K562 (cell line): ENCODE measurements at regions not wholly inside any gene's neighbourhood (a gene's known extent, or its start where the extent isn't known, plus 50 kb on each side); places are given as distances from the start of the nearest gene placed in this dataset.

Experiments used
- ATAC-seq: fragments of 200-7000 bp; cut with Tn5 transposase; 3 replicates; pipeline ENCODE4 v1.9.1; 2020; ENCODE audit warnings: moderate library complexity
- BruUV-seq: library from RNA; stranded (reverse); fragments of 400-500 nt; replicated peaks from 2 replicates; lab custom pipeline; 2021; lab: Mats Ljungman, UMichigan
- CTCF ChIA-PET: fragments of 300-600 bp; formaldehyde crosslinking; extraction: SDS; loops from one replicate; lab custom pipeline; 2021; ENCODE audit warnings: low intra/inter-chr PET ratio; lab: Yijun Ruan, JAX
- POLR2A ChIA-PET: fragments of 300-600, 350-650 bp; sonication (Branson Sonifier 250); formaldehyde crosslinking; extraction: SDS; loops from one replicate; lab custom pipeline; 2021; ENCODE audit warnings: antibody characterized with exemption, inconsistent platforms; lab: Yijun Ruan, JAX
- DNase-seq, 4 experiments: peaks; one replicate each; pipeline versions ENCODE4 v3.0.0 to v3.0.0-alpha.2; 2011 to 2018; ENCODE audit warnings: low spot score in 3 of 4, mixed read lengths in 3 of 4; ENCODE audit errors: extremely low read depth in 1 of 4
- FAIRE-seq: peaks from 2 replicates; lab custom pipeline; 2011; peaks lifted over from hg19 to GRCh38; lab: Jason Lieb, UNC
- H2AFZ ChIP-seq: 2 replicates; pipeline ENCODE4 v1.6.0; 2011; ENCODE audit warnings: low read depth, low read length, control low read depth, inconsistent platforms
- H3K27ac ChIP-seq: fragments of 200-600 bp; 3 replicates; pipeline ENCODE4 v1.8.0; 2011; ENCODE audit warnings: low read depth, mild to moderate bottlenecking, control low read depth, inconsistent platforms, low read length, moderate library complexity, mixed read lengths; ENCODE audit errors: extremely low read depth
- H3K27me3 ChIP-seq, 2 experiments: fragments of 300-600 bp in 1 of 2; 2 replicates in 1 of 2; 3 replicates in 1 of 2; pipeline versions ENCODE4 v1.6.0 to v1.8.0; 2011; ENCODE audit warnings: inconsistent platforms in 2 of 2, low read length in 2 of 2, mild to moderate bottlenecking in 1 of 2, mixed read lengths in 1 of 2, moderate library complexity in 1 of 2; ENCODE audit not compliant: control insufficient read depth in 2 of 2, insufficient read depth in 2 of 2
- H3K36me3 ChIP-seq: fragments of 300-600 bp; 3 replicates; pipeline ENCODE4 v1.8.0; 2011; ENCODE audit warnings: mild to moderate bottlenecking, low read length, inconsistent platforms; ENCODE audit not compliant: control insufficient read depth, insufficient read depth
- H3K4me1 ChIP-seq, 2 experiments: fragments of 200-600 bp in 1 of 2; replicated peaks in 1 of 2; 2 replicates in 1 of 2; 3 replicates in 1 of 2; pipeline versions ENCODE4 v1.5.1 to v1.8.0; 2011; ENCODE audit warnings: inconsistent platforms in 2 of 2, low read length in 2 of 2, mild to moderate bottlenecking in 1 of 2, mixed read lengths in 1 of 2, moderate library complexity in 1 of 2; ENCODE audit not compliant: control insufficient read depth in 2 of 2, insufficient read depth in 2 of 2
- H3K4me2 ChIP-seq: 2 replicates; pipeline ENCODE4 v1.6.1; 2011; ENCODE audit warnings: low read length, control low read depth, inconsistent platforms, mixed read lengths; ENCODE audit not compliant: insufficient read depth
- H3K4me3 ChIP-seq: fragments of 200-600 bp; sonication (generic), shearing (Covaris generic); 2 replicates; pipeline ENCODE4 v1.5.1; 2016; ENCODE audit warnings: control low read depth, inconsistent platforms
- H3K79me2 ChIP-seq: fragments of 200-600 bp; 3 replicates; pipeline ENCODE4 v1.8.0; 2011; ENCODE audit warnings: low read length, inconsistent platforms; ENCODE audit not compliant: control insufficient read depth, insufficient read depth
- H3K9ac ChIP-seq, 2 experiments: 2 replicates each; pipeline versions ENCODE4 v1.6.0 to v1.6.1; 2011; ENCODE audit warnings: low read depth in 2 of 2, low read length in 2 of 2, control low read depth in 1 of 2, inconsistent platforms in 1 of 2, mild to moderate bottlenecking in 1 of 2, mixed read lengths in 1 of 2; ENCODE audit not compliant: insufficient read depth in 1 of 2
- H3K9me1 ChIP-seq: one replicate; pipeline ENCODE4 v1.6.0; 2011; ENCODE audit warnings: inconsistent platforms, mild to moderate bottlenecking, low read length, moderate library complexity; ENCODE audit not compliant: control insufficient read depth, insufficient read depth
- H3K9me3 ChIP-seq: replicated peaks from 2 replicates; pipeline ENCODE4 v1.5.1; 2011; ENCODE audit warnings: low read depth, low read length, inconsistent platforms; ENCODE audit not compliant: control insufficient read depth, insufficient read depth
- H4K20me1 ChIP-seq: replicated peaks from 2 replicates; pipeline ENCODE4 v1.6.1; 2011; ENCODE audit warnings: low read length, inconsistent platforms, mixed read lengths; ENCODE audit not compliant: control insufficient read depth, insufficient read depth
- ATF2 ChIP-seq: sonication (generic); formaldehyde crosslinking; IDR thresholded peaks from 2 replicates; pipeline ENCODE4 v1.8.1; 2022; ENCODE audit warnings: missing genetic modification reagents
- ATF7 ChIP-seq: fragments of 450-650 bp; IDR thresholded peaks from 2 replicates; pipeline ENCODE4 v1.7.1; 2014; ENCODE audit warnings: mild to moderate bottlenecking, moderate library complexity
- HNRNPUL1 ChIP-seq: fragments of 200-400 bp; formaldehyde crosslinking; IDR thresholded peaks from 2 replicates; pipeline ENCODE4 v1.6.1; 2017; ENCODE audit warnings: low read length
- KDM2B ChIP-seq: fragments of 250-450 bp; sonication (Bioruptor Pico); IDR thresholded peaks from 2 replicates; pipeline ENCODE4 v1.8.0; 2021; ENCODE audit warnings: mild to moderate bottlenecking, moderate library complexity
- MCM2 ChIP-seq: fragments of 450-650 bp; IDR thresholded peaks from 2 replicates; pipeline ENCODE4 v1.6.1; 2017; ENCODE audit warnings: low read depth, mild to moderate bottlenecking
- RBM14 ChIP-seq: fragments of 200-400 bp; formaldehyde crosslinking; IDR thresholded peaks from 2 replicates; pipeline ENCODE4 v1.6.1; 2018; ENCODE audit warnings: low read depth, mild to moderate bottlenecking, low read length, moderate library complexity, borderline replicate concordance; ENCODE audit not compliant: insufficient read depth
- SAP30 ChIP-seq: fragments of 200-600 bp; sonication (generic); IDR thresholded peaks from 2 replicates; pipeline ENCODE4 v1.6.1; 2012; ENCODE audit warnings: borderline replicate concordance, low read depth, mild to moderate bottlenecking, moderate library complexity, low read length, control low read depth, inconsistent platforms; ENCODE audit not compliant: insufficient read depth, poor library complexity, severe bottlenecking
- SMAD2 ChIP-seq: fragments of 150-350 bp; IDR thresholded peaks from 2 replicates; pipeline ENCODE4 v1.6.1; 2014; ENCODE audit warnings: low read depth, mild to moderate bottlenecking, low read length
- SMARCA4 ChIP-seq: fragments of 450-650 bp; IDR thresholded peaks from 2 replicates; pipeline ENCODE4 v1.6.1; 2016
- SMARCC2 ChIP-seq: fragments of 450-650 bp; IDR thresholded peaks from 2 replicates; pipeline ENCODE4 v1.6.1; 2017; ENCODE audit warnings: antibody characterized with exemption, moderate library complexity, mild to moderate bottlenecking, low read depth
- SP2 ChIP-seq: IDR thresholded peaks from 2 replicates; pipeline ENCODE4 v1.6.1; 2011; ENCODE audit warnings: mild to moderate bottlenecking, low read depth, low read length, moderate library complexity; ENCODE audit not compliant: poor library complexity, severe bottlenecking; ENCODE audit errors: extremely low read depth
- TBP ChIP-seq: optimal IDR thresholded peaks from 2 replicates; pipeline ENCODE3; 2011; ENCODE audit warnings: low read depth, low read length, improper control_type of control experiment
- TGIF2 ChIP-seq: sonication (generic); formaldehyde crosslinking; IDR thresholded peaks from 2 replicates; pipeline ENCODE4 v1.8.1; 2022; ENCODE audit warnings: mild to moderate bottlenecking, missing genetic modification reagents, moderate library complexity
- ZBTB8A ChIP-seq: fragments of 450-650 bp; IDR thresholded peaks from 2 replicates; pipeline ENCODE4 v1.6.1; 2018; ENCODE audit warnings: mild to moderate bottlenecking, moderate library complexity; ENCODE audit not compliant: partially characterized antibody
- ZNF263 ChIP-seq: sonication (generic); formaldehyde crosslinking; IDR thresholded peaks from 2 replicates; pipeline ENCODE4 v1.8.0; 2022; ENCODE audit warnings: mild to moderate bottlenecking, missing genetic modification reagents, borderline replicate concordance
- ZNF639 ChIP-seq, 2 experiments: fragments of 200-800 bp in 1 of 2; sonication (Bioruptor generic) in 1 of 2; sonication (generic) in 1 of 2; formaldehyde crosslinking in 1 of 2; IDR thresholded peaks in 1 of 2; conservative IDR thresholded peaks in 1 of 2; 2 replicates each; pipeline versions ENCODE4 v1.5.0 to v1.6.1; 2016 to 2020; ENCODE audit warnings: missing compliant biosample characterization in 1 of 2, missing genetic modification characterization in 1 of 2, missing genetic modification reagents in 1 of 2
- WGBS: fragments of 100-300 bp; shearing (Covaris generic); methylation state at CpG from one replicate; pipeline ENCODE4 v1.1.6; 2016; ENCODE audit warnings: low coverage, mixed read lengths; ENCODE audit not compliant: insufficient coverage; ENCODE audit errors: missing lambda C conversion rate; 5-methylcytosine and 5-hydroxymethylcytosine counted together
- in situ Hi-C: fragments of 300-500 bp; cut with MboI; formaldehyde crosslinking; loops from 4 replicates; pipeline ENCODE4 v1.15.0; 2018; ENCODE audit warnings: inconsistent platforms, mixed read lengths
- intact Hi-C: fragments of 100-400 bp; cut with micrococcal nuclease; formaldehyde crosslinking; loops from 2 replicates; pipeline ENCODE4 v1.14.2; 2022

- TF ChIP-seq ATF2 (CRISPR knock-in tag), result no peak
Observed at GRCh38 chr13:65787082-65787481, 1443.1 kb downstream of the PCDH9 start (continued).

GRCh38 chr13:65784088-65784816 lies 1445.9 kb downstream of the PCDH9 start:
- intact Hi-C loops, result no loop called here
- H3K27ac ChIP-seq, result no peak overlapping the region

More at GRCh38 chr13:65784088-65784816, 1445.9 kb downstream of the PCDH9 start:
- WGBS, result 8% methylated on average over 9 of the region's 12 CpGs
- Histone ChIP-seq H3K9me1 (no peaks in the 10 kb centered on the region), H3K79me2 (no peaks in the 10 kb centered on the region), H3K4me1 (no peaks in the 10 kb centered on the region), H4K20me1 (no peaks in the 10 kb centered on the region), H3K36me3 (no peaks in the 10 kb centered on the region), H3K4me3 (no peak overlapping the region), H3K9ac (no peak overlapping the region), H3K9me3 (no peaks in the 10 kb centered on the region), H3K4me2 (no peak overlapping the region), H3K27me3 (no peaks in the 10 kb centered on the region), H2AFZ (no peak overlapping the region)
- in situ Hi-C loops, result no loop called here
- ATAC-seq, result no peak
- ChIA-PET POLR2A (interaction anchor here (0.6 kb wide), 1 partner anchor 863 kb away, joined by 3 read pairs; no protein-coding TSS in a partner anchor), CTCF (no interaction called here)
- no TSS peak for BruUV-seq
- FAIRE-seq, result no peak
- no peak for DNase-seq
- TF ChIP-seq KDM2B (CRISPR knock-in tag) (no peak), HNRNPUL1 (no peak), SAP30 (no peak), ZNF639 (CRISPR knock-in tag; conservative IDR thresholded peaks at IDR 0.05 in 1 of 2, IDR thresholded peaks at IDR 0.05 in 1 of 2) (no peak), ATF7 (no peak), SP2 (no peak), ZNF263 (CRISPR knock-in tag) (no peak), MCM2 (no peak), TBP (no peak), TGIF2 (CRISPR knock-in tag) (no peak), SMARCA4 (no peak), SMAD2 (no peak), ZBTB8A (no peak), RBM14 (no peak), SMARCC2 (no peak)
